H1 (cell line): ENCODE measurements at regions not wholly inside any gene's neighbourhood (a gene's known extent, or its start where the extent isn't known, plus 50 kb on each side); places are given as distances from the start of the nearest gene placed in this dataset.

Experiments used
- CTCF ChIA-PET: fragments of 300-600 bp; sonication (Branson Sonifier 250); formaldehyde crosslinking; loops from one replicate; lab custom pipeline; 2021; ENCODE audit not compliant: partially characterized antibody; lab: Charles Lee
- POLR2A ChIA-PET: fragments of 300-600 bp; sonication (Branson Sonifier 250); formaldehyde crosslinking; loops from one replicate; lab custom pipeline; 2021; ENCODE audit warnings: inconsistent platforms; ENCODE audit not compliant: partially characterized antibody; lab: Charles Lee
- DNase-seq, 2 experiments: peaks; one replicate each; pipeline versions ENCODE4 v3.0.0 to v3.0.0-alpha.2; 2010 to 2022; ENCODE audit warnings: low spot score in 2 of 2, low read depth in 1 of 2, mixed read lengths in 1 of 2
- FAIRE-seq: peaks from 2 replicates; lab custom pipeline; 2011; peaks lifted over from hg19 to GRCh38; lab: Jason Lieb, UNC
- H2AFZ ChIP-seq: 2 replicates; pipeline ENCODE4 v1.8.1; 2012; ENCODE audit warnings: low read length, inconsistent platforms
- H2AK5ac ChIP-seq: 2 replicates; pipeline ENCODE4 v1.6.1; 2013; ENCODE audit warnings: low read depth, low read length
- H2BK120ac ChIP-seq: replicated peaks from 2 replicates; pipeline ENCODE3; 2013; ENCODE audit warnings: low read depth, low read length, inconsistent platforms
- H2BK12ac ChIP-seq: 2 replicates; pipeline ENCODE4 v1.6.1; 2013; ENCODE audit warnings: low read depth, low read length
- H2BK15ac ChIP-seq: 2 replicates; pipeline ENCODE4 v1.6.1; 2013; ENCODE audit warnings: low read length
- H2BK20ac ChIP-seq: 2 replicates; pipeline ENCODE4 v1.6.1; 2013; ENCODE audit warnings: low read length
- H2BK5ac ChIP-seq: 2 replicates; pipeline ENCODE4 v1.6.1; 2013; ENCODE audit warnings: low read depth, low read length
- H3K14ac ChIP-seq: 2 replicates; pipeline ENCODE4 v1.6.1; 2013; ENCODE audit warnings: inconsistent platforms; ENCODE audit not compliant: insufficient read length
- H3K18ac ChIP-seq: 2 replicates; pipeline ENCODE4 v1.6.1; 2013; ENCODE audit warnings: low read length; ENCODE audit errors: extremely low read depth
- H3K23ac ChIP-seq: 2 replicates; pipeline ENCODE4 v1.6.1; 2013; ENCODE audit warnings: inconsistent platforms; ENCODE audit not compliant: insufficient read length
- H3K23me2 ChIP-seq: 2 replicates; pipeline ENCODE4 v1.6.1; 2013; ENCODE audit warnings: low read depth, low read length
- H3K27ac ChIP-seq: 2 replicates; pipeline ENCODE4 v1.6.1; 2011; ENCODE audit warnings: low read depth, low read length, inconsistent platforms
- H3K27me3 ChIP-seq, 4 experiments: replicated peaks in 1 of 4; 1 replicate in 1 of 4; 2 replicates in 3 of 4; pipeline versions ENCODE4 v1.6.1 to v1.8.1; 2011 to 2013; ENCODE audit warnings: low read length in 3 of 4, mild to moderate bottlenecking in 3 of 4, inconsistent platforms in 2 of 4, mixed read lengths in 2 of 4, moderate library complexity in 1 of 4; ENCODE audit not compliant: control insufficient read depth in 3 of 4, insufficient read depth in 3 of 4; ENCODE audit errors: extremely low read depth in 1 of 4
- H3K36me3 ChIP-seq, 4 experiments: 2 replicates each; pipeline versions ENCODE4 v1.6.1 to v1.8.1; 2011 to 2013; ENCODE audit warnings: mild to moderate bottlenecking in 4 of 4, low read length in 3 of 4, moderate library complexity in 2 of 4, control low read depth in 1 of 4, inconsistent platforms in 1 of 4; ENCODE audit not compliant: insufficient read depth in 4 of 4, control insufficient read depth in 2 of 4
- H3K4ac ChIP-seq: replicated peaks from 2 replicates; pipeline ENCODE3; 2013; ENCODE audit warnings: low read length, low read depth, mixed read lengths, inconsistent platforms; ENCODE audit not compliant: insufficient read length
- H3K4me1 ChIP-seq, 4 experiments: replicated peaks in 1 of 4; 1 replicate in 1 of 4; 2 replicates in 3 of 4; pipeline versions ENCODE4 v1.6.1 to v1.8.1; 2011 to 2013; ENCODE audit warnings: low read length in 3 of 4, inconsistent platforms in 2 of 4, mixed read lengths in 1 of 4; ENCODE audit not compliant: insufficient read depth in 4 of 4, control insufficient read depth in 3 of 4
- H3K4me2 ChIP-seq, 2 experiments: 2 replicates each; pipeline versions ENCODE4 v1.6.1 to v1.8.1; 2011 to 2013; ENCODE audit warnings: low read depth in 2 of 2, low read length in 2 of 2, control low read depth in 1 of 2, inconsistent platforms in 1 of 2, mild to moderate bottlenecking in 1 of 2; ENCODE audit not compliant: insufficient read depth in 1 of 2
- H3K4me3 ChIP-seq, 4 experiments: fragments of 200-600, 300-600 bp in 1 of 4; sonication (generic), shearing (Covaris generic), sonication (Bioruptor Twin) in 1 of 4; 2 replicates each; pipeline versions ENCODE4 v1.5.1 to v1.8.1; 2011 to 2016; ENCODE audit warnings: low read length in 4 of 4, low read depth in 3 of 4, control low read depth in 2 of 4, inconsistent platforms in 2 of 4, mild to moderate bottlenecking in 2 of 4, mixed read lengths in 1 of 4, moderate library complexity in 1 of 4; ENCODE audit not compliant: insufficient read depth in 2 of 4; ENCODE audit errors: extremely low read depth in 1 of 4
- H3K56ac ChIP-seq: replicated peaks from 2 replicates; pipeline ENCODE3; 2013; ENCODE audit warnings: low read depth, mild to moderate bottlenecking, mixed read lengths, low read length, inconsistent platforms; ENCODE audit not compliant: insufficient read length
- H3K79me1 ChIP-seq: 2 replicates; pipeline ENCODE4 v1.6.1; 2013; ENCODE audit warnings: low read depth, low read length, control low read depth
- H3K79me2 ChIP-seq, 2 experiments: 2 replicates each; pipeline versions ENCODE4 v1.6.1 to v1.8.1; 2012 to 2013; ENCODE audit warnings: low read length in 2 of 2, mild to moderate bottlenecking in 2 of 2, inconsistent platforms in 1 of 2; ENCODE audit not compliant: insufficient read depth in 2 of 2, control insufficient read depth in 1 of 2
- H3K9ac ChIP-seq, 4 experiments: replicated peaks in 1 of 4; 1 replicate in 1 of 4; 2 replicates in 3 of 4; pipeline versions ENCODE4 v1.6.1 to v1.8.1; 2011 to 2013; ENCODE audit warnings: low read depth in 3 of 4, low read length in 3 of 4, control low read depth in 2 of 4, mild to moderate bottlenecking in 2 of 4, moderate library complexity in 2 of 4, inconsistent platforms in 1 of 4; ENCODE audit errors: extremely low read depth in 1 of 4
- H3K9me3 ChIP-seq, 2 experiments: 2 replicates each; pipeline versions ENCODE4 v1.6.1 to v1.8.1; 2012 to 2013; ENCODE audit warnings: mild to moderate bottlenecking in 2 of 2, moderate library complexity in 2 of 2, control low read depth in 1 of 2, inconsistent platforms in 1 of 2, low read depth in 1 of 2, low read length in 1 of 2, mixed read lengths in 1 of 2; ENCODE audit not compliant: insufficient read depth in 2 of 2
- H4K20me1 ChIP-seq, 2 experiments: replicated peaks in 1 of 2; 2 replicates each; pipeline versions ENCODE3 to v1.8.1; 2011 to 2013; ENCODE audit warnings: inconsistent platforms in 2 of 2, low read length in 2 of 2, mild to moderate bottlenecking in 1 of 2; ENCODE audit not compliant: insufficient read depth in 2 of 2, control insufficient read depth in 1 of 2
- H4K5ac ChIP-seq: 2 replicates; pipeline ENCODE4 v1.6.1; 2013; ENCODE audit warnings: low read length, low read depth, mixed read lengths, inconsistent platforms; ENCODE audit not compliant: insufficient read length
- H4K8ac ChIP-seq: 2 replicates; pipeline ENCODE4 v1.8.0; 2013; ENCODE audit warnings: mild to moderate bottlenecking, moderate library complexity, low read length, inconsistent platforms; ENCODE audit not compliant: insufficient read depth; ENCODE audit errors: extremely low read depth
- H4K91ac ChIP-seq: replicated peaks from 2 replicates; pipeline ENCODE3; 2013; ENCODE audit warnings: low read length, mixed read lengths, inconsistent platforms; ENCODE audit not compliant: insufficient read length
- NANOG ChIP-seq: IDR thresholded peaks from 2 replicates; pipeline ENCODE4 v1.6.1; 2011; ENCODE audit warnings: low read length, low read depth, mild to moderate bottlenecking, inconsistent platforms; ENCODE audit not compliant: insufficient read depth, poor library complexity, severe bottlenecking
- RBBP5 ChIP-seq: IDR thresholded peaks from 2 replicates; pipeline ENCODE4 v1.7.1; 2012; ENCODE audit warnings: low read depth, mild to moderate bottlenecking, inconsistent platforms, low read length, moderate library complexity, borderline replicate concordance
- WGBS, 2 experiments: shearing (Covaris generic) in 1 of 2; methylation state at CpG; one replicate each; pipeline versions ENCODE4 v1.1.6 to v1.1.7; 2013 to 2015; ENCODE audit warnings: low lambda C conversion rate in 2 of 2, mixed read lengths in 2 of 2, inconsistent platforms in 1 of 2, low coverage in 1 of 2, missing lambda C conversion rate in 1 of 2; ENCODE audit not compliant: insufficient replicate concordance in 2 of 2, insufficient coverage in 1 of 2, insufficient read length in 1 of 2; ENCODE audit errors: extremely low coverage in 1 of 2, missing lambda C conversion rate in 1 of 2; 5-methylcytosine and 5-hydroxymethylcytosine counted together

- peaks cover 0 to 2% (median 0%) of the 10 kb centered on the region in 4 experiments; a peak in 2 of 7 replicates for H3K27me3 ChIP-seq
- no peaks in the 10 kb centered on the region for H4K20me1 ChIP-seq
- TF ChIP-seq NANOG (no peak), RBBP5 (no peak)
- no peak overlapping the region for H3K4me3 ChIP-seq
- no peak overlapping the region for H2BK120ac ChIP-seq
- no peaks in the 10 kb centered on the region for H3K23me2 ChIP-seq
- no peak overlapping the region for H2BK20ac ChIP-seq
- no peak for DNase-seq
- FAIRE-seq, result no peak
- ChIA-PET POLR2A (no interaction called here), CTCF (interaction anchor here (0.9 to 1.3 kb wide), 3 partner anchors 113 to 1220 kb away, joined by 3 read pairs; no protein-coding TSS in a partner anchor)
- H4K91ac ChIP-seq, result no peak overlapping the region
- H2BK12ac ChIP-seq, result no peak overlapping the region
- H3K14ac ChIP-seq, result no peak overlapping the region
- H2BK5ac ChIP-seq, result no peak overlapping the region
- no peak overlapping the region for H3K27ac ChIP-seq
- peaks cover 0 to 4% (median 0%) of the 10 kb centered on the region in 4 experiments; a peak in 1 of 7 replicates for H3K4me1 ChIP-seq
- no peaks in the 10 kb centered on the region; a peak in 1 of 8 replicates for H3K36me3 ChIP-seq
- no peak overlapping the region for H2AFZ ChIP-seq
- no peak overlapping the region for H3K4ac ChIP-seq
- H2AK5ac ChIP-seq, result no peak overlapping the region
- H4K8ac ChIP-seq, result no peak overlapping the region
- H3K79me1 ChIP-seq, result no peaks in the 10 kb centered on the region
- no peak overlapping the region for H4K5ac ChIP-seq
- no peak overlapping the region for H3K4me2 ChIP-seq
- H2BK15ac ChIP-seq, result no peak overlapping the region
- no peaks in the 10 kb centered on the region for H3K79me2 ChIP-seq
- no peaks in the 10 kb centered on the region for H3K9me3 ChIP-seq
- no peak overlapping the region for H3K56ac ChIP-seq
- 85% methylated on average over 3 of the region's 3 CpGs; no CpG with 5 or more reads in 1 of the 2 experiments for WGBS, 2 experiments
- no peak overlapping the region for H3K18ac ChIP-seq
- no peak overlapping the region for H3K23ac ChIP-seq
- H3K9ac ChIP-seq, result no peak overlapping the region
Measured at GRCh38 chr6:71395731-71396409, 107.3 kb downstream of the OGFRL1 start.
